ENCODE measurements at regions not wholly inside any gene's neighbourhood (a gene's known extent, or its start where the extent isn't known, plus 50 kb on each side); places are given as distances from the start of the nearest gene placed in this dataset.
"Not testable (repeated sequence)": the region's sequence is repeated elsewhere in the genome, so short reads cannot be mapped to it uniquely, and the experiment has no call there.

DNA sequence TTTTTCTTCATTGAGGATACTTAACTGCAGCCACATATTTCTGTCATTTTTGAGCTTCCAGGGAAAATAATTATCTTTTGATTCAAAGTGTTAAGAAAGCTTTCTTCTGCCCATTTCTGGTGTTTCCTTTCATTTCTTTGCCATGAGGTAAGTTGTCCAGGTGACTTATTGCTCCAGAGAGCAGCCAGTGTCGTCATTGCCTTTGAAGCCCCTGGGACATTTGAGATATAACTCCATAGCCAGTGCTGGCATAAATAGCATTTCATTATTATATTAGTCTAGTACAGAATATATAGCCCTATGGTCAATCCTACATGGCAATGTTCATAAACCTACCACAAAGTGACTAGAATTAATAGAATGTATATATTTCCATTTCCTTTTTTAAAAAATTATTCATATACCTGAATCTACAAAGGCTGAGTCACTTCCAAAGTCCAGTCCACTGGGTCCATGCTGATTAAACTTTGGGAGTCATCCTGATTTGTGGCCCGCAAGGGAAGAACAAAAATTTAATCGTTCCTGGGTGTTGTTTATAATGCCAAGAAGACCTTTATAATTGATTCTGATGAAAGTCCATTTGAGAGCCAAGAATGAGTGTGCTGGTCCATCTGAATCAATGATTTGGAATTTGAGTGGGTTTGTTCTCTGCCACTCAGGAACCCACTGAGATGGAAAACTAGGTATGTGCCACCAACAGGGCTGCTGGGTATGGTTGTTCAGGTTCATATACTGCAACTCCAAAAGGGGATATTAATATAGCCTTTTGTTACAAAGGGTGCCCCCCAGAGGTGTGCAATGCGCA lies 221.8 kb upstream of the PLXNA2 start:
- DNase-seq (ENCODE audit: low read depth) = no peak

DNA sequence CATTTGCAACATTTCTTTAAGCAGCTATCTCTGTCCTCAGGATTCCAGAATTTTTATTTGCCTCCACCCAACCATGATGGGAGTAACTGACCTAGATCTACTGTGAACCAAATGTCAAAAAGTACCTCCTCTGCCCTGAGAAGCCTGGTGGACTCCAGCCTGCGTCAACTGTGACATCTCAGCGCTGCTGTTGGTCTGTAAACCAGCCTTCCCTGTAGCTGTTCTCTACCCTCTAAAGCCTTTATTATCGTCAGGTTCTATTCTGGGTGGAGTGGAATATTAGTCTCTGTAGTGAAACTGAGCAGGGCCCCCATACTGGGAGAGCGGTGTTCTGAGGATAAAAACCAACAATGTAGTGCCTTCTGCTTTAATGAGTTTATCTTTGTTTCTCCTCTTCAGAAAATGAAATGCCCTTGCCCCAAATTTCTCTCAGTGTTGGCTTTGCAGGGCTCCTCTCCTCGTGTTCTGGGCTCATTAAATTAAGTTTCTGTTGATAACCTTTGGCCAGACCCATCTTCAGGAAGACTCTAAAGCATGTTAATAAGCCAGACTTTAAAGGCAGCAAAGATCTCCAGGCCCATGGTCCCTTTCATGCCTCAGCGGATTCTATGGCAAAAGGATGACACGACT lies 223.1 kb upstream of the PLXNA2 start:
- DNase-seq (ENCODE audit: low read depth) = no peak

GRCh38 chr1:208475449-208475848 lies 231.3 kb upstream of the PLXNA2 start:
- DNase-seq (ENCODE audit: low read depth) = peak; percentile 65

- peak; percentile 61 for DNase-seq (ENCODE audit: low read depth)
Observed at GRCh38 chr1:208475951-208476845, 232.0 kb upstream of the PLXNA2 start.

DNA sequence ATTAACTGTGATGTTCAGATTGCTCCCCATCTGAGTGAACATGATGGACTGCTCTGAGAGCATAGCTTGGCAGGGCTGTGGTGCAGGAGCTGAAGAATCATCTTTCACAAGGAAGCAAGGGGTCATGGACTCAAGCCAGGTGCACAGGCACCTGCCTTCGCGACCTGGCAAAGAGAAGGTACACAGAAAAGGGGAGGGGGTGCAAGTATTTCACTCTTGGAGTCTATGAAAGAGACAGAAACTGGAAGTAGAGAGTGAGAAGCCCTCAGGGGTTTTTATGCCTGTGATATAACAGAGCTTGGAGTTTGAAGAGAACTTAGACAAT lies 232.6 kb upstream of the PLXNA2 start:
- no peak for DNase-seq (ENCODE audit: low read depth)

GRCh38 chr1:208479435-208479834 lies 235.3 kb upstream of the PLXNA2 start:
- no peak for DNase-seq (ENCODE audit: low read depth)

DNA sequence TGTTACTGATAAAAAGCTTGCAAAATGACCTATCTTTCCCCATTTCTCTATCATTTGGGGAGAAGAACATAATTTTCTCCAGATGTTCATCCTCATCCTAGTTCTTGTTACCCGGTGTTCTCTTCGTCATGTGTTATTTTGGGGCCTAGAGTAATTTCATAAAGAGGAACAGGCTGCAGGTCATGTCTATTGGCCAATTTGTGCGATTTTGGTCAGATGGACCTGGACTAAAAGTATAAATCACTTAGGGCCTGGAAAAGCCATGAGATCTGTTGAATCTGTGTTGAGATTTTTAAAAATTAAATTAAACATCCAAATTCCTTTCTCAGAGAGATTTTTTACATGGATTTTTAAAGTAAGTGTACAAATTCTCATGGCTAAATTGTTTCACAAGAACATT lies 241.3 kb upstream of the PLXNA2 start:
- no peak for DNase-seq (ENCODE audit: low read depth)

GRCh38 chr1:208486677-208487076 lies 242.5 kb upstream of the PLXNA2 start:
- DNase-seq (ENCODE audit: low read depth) = no peak

GRCh38 chr1:208488432-208488831 lies 244.2 kb upstream of the PLXNA2 start:
- not testable (repeated sequence) for DNase-seq (ENCODE audit: low read depth)

DNA sequence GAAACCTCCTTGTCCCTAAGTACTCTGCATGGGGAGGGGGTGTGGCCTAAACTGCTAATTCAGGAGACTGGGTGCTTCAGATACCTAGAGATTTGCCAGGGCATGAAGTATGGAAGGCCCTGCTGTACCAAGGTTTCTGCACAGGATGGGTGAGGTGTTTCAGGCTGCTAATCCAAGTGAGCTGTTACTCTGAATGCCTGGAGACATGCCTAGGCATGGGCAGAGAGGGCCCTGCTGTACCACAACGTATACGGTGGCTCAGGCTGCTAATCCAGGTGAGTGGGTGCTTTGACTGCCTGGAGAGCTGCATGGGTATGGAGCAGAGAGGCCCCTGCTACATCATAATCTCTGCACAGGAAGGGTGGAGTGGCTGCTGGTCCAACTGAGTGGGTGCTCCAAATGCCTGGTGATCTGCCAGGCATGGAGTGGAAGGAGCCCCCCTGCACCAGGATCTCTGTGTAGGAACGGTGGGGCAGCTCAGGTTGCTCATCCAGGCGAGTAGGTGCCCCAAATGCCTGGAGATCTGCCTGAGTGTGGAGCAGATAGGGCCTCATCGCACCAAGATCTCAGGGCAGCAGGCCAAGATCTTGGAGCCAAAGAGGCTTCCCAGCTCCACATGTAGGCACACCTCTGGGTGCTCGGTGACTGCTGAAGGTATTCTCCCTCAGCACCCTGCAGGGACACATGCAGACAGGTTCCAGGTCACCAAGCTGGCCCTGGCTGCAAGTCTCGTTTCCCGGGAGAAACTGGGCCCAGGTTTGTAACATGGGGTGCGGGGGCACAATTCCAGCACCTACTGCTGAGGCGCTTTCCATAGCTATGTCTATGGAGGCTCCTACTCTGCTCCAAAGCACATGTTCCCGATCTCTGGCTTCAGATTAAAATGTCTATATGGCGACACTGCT lies 252.5 kb upstream of the PLXNA2 start:
- no peak for DNase-seq (ENCODE audit: low read depth)

- peak; percentile 66 for DNase-seq (ENCODE audit: low read depth)
Observed at GRCh38 chr1:208497866-208498541, 253.8 kb upstream of the PLXNA2 start.

- no peak for DNase-seq (ENCODE audit: low read depth)
Observed at GRCh38 chr1:208499026-208499425, 254.8 kb upstream of the PLXNA2 start.

DNA sequence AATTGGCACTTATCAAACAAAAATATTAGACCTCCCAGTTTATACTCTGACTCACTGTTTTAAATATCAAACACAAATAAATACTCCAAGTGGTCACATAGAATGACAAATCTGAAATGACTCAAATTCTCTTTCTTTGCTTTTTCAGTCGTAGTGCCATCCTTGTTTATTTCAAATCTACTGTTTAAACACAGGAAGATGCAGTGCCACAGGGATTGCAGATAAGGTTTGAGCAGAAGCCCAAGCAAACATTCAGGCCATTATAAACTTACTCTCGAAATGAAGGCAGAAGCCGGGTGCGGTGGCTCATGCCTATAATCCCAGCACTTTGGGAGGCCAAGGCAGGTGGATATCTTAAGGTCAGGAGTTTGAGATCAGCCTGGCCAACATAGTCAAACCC lies 255.4 kb upstream of the PLXNA2 start:
- peak; percentile 25 for DNase-seq (ENCODE audit: low read depth)

DNA sequence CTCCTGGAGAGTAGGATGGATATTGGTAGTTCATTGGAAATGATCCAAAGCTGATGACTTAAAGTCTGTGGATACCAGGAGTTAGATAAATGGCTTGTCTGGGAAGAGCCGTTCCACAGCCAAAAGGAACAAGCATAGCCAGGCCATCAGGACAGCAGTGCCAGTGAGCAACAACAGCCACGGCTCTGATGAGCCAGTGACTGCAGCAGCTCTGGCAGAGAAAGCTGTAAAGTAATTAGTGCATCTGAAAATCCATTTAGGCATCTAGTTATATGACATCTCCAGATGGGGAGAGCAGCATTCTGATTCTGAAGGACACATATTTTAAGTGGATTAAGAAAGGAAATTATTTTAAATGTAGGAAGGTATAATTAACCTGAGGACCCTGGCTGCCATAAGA lies 256.2 kb upstream of the PLXNA2 start:
- DNase-seq (ENCODE audit: low read depth) = no peak

DNA sequence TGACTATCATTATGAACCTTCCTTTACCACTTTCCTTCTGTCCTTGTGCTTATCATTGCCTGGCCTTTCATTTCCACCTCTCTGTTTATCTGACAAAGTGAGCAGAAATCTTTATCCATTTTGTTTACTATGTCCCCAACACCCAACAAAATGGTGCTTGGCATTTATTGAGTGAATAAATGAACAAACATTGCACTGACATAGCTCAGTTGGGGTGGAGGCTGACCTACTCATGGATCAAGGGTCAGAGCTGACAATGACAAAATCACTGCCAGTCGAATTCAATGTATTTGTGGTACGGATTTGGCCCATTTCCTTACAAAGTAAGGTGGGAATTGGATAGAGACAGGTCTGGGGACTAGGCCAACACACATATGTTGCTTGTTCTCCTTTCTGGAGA lies 257.4 kb upstream of the PLXNA2 start:
- no peak for DNase-seq (ENCODE audit: low read depth)

DNA sequence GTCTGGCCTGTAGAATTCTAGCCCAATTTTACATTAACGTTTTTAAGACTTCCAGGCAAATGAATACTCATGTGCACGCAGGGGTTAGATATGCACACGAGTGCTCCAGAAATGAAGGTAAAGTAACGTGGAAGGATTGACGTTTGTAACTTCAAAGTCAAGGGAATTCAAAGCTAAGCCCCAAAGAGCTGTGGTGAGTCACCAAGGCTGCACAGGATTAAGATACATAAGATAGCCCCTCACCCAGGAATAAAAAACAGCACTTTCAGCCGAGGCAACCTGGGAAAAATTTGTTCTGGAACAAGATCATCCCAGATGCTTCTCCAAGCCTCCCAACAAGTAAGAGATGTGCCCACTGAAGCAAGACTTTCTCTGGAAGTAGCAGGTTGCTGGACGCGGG lies 259.6 kb upstream of the PLXNA2 start:
- no peak for DNase-seq (ENCODE audit: low read depth)

- no peak for DNase-seq (ENCODE audit: low read depth)
Observed at GRCh38 chr1:208506812-208507211, 262.6 kb upstream of the PLXNA2 start.

DNA sequence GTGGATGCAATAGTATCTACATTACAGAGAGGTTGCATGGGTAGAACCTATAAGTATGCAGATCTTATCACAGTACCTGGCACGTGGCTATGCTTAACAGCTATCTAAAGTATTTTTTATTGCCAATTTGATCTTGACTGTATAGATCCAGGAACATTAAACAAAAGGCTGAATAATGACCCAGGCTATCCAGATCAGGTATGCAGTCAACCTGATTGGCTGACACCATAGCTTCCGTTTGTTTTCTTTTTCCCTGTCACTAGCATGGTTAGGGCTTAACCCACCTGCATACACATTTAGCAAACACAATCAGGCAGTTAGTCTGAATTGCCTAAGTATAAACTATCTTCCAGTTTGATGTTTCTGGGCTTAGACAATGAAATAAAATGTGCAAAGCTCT lies 264.9 kb upstream of the PLXNA2 start:
- DNase-seq (ENCODE audit: low read depth) = no peak

DNA sequence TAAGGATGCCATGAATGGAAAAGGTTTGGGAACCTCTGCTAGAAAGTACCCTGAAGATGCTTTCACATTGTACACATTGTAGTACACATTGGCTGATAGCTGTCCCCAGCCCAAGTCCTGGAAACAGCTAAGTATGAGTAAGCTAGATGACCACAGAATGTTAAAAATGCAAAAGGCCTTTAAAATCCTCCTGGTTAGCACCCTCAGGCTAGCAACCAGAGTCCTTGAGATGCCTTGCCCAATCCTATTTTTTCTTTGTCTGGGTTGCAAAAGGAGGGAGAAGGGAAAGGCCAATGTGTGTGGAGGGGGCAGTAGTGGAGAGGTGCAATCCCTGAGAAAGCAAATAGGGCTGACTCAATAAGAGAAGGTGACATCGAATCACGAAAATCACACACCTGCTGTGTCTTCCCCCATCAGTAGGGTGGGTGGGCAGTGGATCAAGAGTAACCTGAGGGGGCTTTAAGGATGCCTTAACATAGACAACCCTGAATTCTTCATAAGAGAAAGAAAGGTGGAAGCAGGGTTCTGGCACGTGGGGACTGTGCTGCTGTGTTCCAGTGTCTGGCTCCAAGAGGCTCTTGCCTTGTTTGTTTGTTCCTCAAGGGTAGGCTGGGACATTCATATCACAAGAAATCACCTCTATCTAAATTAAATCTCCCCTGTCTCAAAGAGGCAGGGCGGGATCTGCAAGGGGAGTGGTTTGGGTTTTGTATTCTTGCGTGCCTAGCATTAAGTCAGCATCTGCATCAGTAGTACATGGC lies 266.2 kb upstream of the PLXNA2 start:
- DNase-seq (ENCODE audit: low read depth) = peak; percentile 97

DNA sequence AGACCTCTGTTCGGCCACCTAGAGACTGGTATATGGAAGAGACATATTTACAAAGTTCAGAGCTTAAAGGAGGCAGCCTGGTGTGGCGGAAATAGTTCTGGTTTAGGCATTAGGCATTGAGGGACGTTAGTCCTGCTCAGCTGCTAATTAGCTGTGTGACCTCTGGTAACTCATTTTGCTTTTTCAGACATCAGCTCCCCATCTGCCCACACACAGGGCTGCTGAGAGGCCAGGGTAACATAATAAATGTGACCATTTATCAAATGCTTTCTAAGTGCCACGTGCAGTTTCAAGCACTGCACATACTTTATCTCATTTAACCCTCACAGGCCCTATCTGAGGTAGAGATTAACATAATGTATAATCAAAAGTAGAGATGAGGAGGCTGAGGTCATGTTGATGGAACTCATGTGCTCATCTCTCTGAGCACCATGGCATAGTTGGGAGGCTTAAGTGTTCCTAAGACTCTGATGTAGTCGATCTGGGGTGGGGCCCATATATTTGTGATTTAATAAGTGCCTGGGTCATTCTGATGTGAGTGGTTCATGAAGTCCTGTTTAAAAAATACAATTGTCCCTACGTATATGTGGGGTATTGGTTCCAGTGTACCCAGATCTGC lies 267.2 kb upstream of the PLXNA2 start:
- peak; percentile 15 for DNase-seq (ENCODE audit: low read depth)

All from EH (cell line).